ENCODE measurements at regions not wholly inside any gene's neighbourhood (a gene's known extent, or its start where the extent isn't known, plus 50 kb on each side); places are given as distances from the start of the nearest gene placed in this dataset.

- no peak overlapping the region for H3K27ac ChIP-seq
- TF ChIP-seq, protein P1, sequence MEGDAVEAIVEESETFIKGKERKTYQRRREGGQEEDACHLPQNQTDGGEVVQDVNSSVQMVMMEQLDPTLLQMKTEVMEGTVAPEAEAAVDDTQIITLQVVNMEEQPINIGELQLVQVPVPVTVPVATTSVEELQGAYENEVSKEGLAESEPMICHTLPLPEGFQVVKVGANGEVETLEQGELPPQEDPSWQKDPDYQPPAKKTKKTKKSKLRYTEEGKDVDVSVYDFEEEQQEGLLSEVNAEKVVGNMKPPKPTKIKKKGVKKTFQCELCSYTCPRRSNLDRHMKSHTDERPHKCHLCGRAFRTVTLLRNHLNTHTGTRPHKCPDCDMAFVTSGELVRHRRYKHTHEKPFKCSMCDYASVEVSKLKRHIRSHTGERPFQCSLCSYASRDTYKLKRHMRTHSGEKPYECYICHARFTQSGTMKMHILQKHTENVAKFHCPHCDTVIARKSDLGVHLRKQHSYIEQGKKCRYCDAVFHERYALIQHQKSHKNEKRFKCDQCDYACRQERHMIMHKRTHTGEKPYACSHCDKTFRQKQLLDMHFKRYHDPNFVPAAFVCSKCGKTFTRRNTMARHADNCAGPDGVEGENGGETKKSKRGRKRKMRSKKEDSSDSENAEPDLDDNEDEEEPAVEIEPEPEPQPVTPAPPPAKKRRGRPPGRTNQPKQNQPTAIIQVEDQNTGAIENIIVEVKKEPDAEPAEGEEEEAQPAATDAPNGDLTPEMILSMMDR (conservative IDR thresholded peaks at IDR 0.05): no peak
These were observed 126.2 kb upstream of the WSCD1 start for GRCh38 chr17:5943982-5944381.

DNA sequence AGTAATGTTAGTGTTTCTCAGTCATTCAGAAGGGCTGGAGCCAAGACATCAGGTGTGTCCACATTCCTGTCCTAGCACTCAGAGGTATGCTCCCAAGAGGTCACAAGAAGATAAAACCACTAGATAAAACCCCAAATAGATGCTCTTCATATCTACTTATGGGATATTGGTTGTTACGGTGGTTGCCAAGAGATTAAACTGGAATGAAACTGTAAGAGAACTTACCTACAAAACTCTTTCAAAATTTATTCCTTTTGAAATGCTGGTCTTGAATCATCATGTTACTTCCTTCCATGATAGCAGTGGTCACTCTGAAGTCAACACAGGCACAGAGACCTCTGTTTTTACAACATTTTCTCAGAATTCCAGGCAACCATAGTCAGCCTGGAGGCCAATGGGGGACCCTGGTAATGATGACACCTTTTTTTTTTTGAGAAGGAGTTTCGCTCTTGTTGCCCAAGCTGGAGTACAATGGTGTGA lies 122.4 kb upstream of the WSCD1 start:
- TF ChIP-seq, protein P1 (conservative IDR thresholded peaks at IDR 0.05): no peak
- H3K27ac ChIP-seq: no peak overlapping the region

- TF ChIP-seq, protein P1 (conservative IDR thresholded peaks at IDR 0.05): no peak
- no peak overlapping the region for H3K27ac ChIP-seq
These were observed 121.4 kb upstream of the WSCD1 start for GRCh38 chr17:5948811-5949210.

DNA sequence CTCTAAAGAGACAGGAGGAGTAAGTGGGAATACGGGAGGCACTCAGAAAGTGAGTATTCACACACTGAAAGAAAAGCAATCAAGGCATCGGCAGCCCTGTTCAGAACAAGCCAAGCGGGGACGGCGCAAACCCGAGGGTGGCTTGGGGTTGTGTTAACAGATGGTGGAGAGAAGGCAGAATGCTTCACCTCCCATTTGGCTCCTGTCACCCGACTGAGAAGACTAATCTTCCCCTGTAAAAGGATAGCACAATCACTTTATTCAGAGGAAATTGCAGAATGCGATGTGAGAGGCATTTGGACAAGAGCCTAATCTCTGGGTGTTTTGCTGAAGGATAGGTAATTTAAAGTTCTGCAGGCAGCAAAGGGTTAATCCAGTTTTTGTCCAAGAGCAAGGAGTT lies 119.3 kb upstream of the WSCD1 start:
- TF ChIP-seq, protein P1 (conservative IDR thresholded peaks at IDR 0.05): no peak
- H3K27ac ChIP-seq: no peak overlapping the region

GRCh38 chr17:5951912-5952311 lies 118.3 kb upstream of the WSCD1 start:
- no peak overlapping the region for H3K27ac ChIP-seq

DNA sequence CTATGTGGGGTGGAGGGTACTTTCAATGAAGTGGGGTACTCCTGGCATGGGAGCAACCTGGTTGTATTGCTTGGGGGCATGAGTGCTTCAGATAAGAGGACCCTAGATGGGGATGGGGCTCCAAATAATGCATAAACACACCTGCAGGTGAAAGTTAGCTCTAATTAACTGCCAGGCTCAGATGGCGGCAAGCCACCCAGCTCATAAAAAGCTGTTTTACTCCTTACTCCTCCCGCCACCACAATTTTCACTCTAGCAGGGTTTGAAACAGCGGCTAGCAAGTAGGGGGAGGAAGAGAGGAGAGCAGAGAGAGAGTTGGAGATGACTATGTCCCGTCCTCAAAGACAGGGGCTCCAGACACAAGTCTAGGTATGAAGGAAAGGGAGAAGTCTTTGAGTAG lies 117.7 kb upstream of the WSCD1 start:
- TF ChIP-seq, protein P1 (conservative IDR thresholded peaks at IDR 0.05): no peak

More at GRCh38 chr17:5951912-5952311, 118.3 kb upstream of the WSCD1 start:
- TF ChIP-seq, protein P1 (conservative IDR thresholded peaks at IDR 0.05): no peak

DNA sequence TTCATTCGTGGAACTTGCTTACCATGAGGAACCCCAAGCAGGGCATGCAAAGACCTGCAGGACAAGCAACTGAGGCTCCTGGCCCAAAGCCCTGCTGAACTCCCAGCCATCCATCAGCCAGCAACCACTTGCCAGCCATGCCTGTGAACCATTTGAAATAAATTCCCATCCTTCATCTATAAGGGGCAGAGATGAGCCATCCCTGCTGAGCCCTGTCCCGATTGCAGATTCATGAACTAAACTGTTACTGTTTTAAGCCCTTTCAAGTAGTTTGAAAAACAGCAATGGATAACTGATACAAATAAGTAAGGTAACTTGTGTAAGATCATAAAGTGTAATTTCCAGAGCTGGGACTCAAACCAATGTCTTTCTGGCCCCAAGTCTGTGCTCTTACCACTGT lies 114.4 kb upstream of the WSCD1 start:
- TF ChIP-seq, protein P1 (conservative IDR thresholded peaks at IDR 0.05): no peak

More for the DNA sequence above, 117.7 kb upstream of the WSCD1 start:
- no peak overlapping the region for H3K27ac ChIP-seq

More for the DNA sequence above, 114.4 kb upstream of the WSCD1 start:
- no peak overlapping the region for H3K27ac ChIP-seq
